Skeletal muscle satellite cell (primary cell): ENCODE measurements at regions not wholly inside any gene's neighbourhood (a gene's known extent, or its start where the extent isn't known, plus 50 kb on each side); places are given as distances from the start of the nearest gene placed in this dataset.

ENCODE experiments used
- H3K27me3 ChIP-seq: 2 replicates; pipeline ENCODE4 v1.7.0; 2013; ENCODE audit warnings: low read length; ENCODE audit not compliant: control insufficient read depth, insufficient read depth
- H3K36me3 ChIP-seq: 2 replicates; pipeline ENCODE4 v1.7.0; 2013; ENCODE audit warnings: mild to moderate bottlenecking, control low read depth, low read length; ENCODE audit not compliant: insufficient read depth
- H3K4me1 ChIP-seq: 2 replicates; pipeline ENCODE4 v1.7.0; 2013; ENCODE audit warnings: low read length; ENCODE audit not compliant: control insufficient read depth, insufficient read depth
- H3K4me2 ChIP-seq: 2 replicates; pipeline ENCODE4 v1.7.0; 2013; ENCODE audit warnings: mild to moderate bottlenecking, low read length
- H3K4me3 ChIP-seq: 2 replicates; pipeline ENCODE4 v1.7.0; 2013; ENCODE audit warnings: low read length
- H3K9ac ChIP-seq: 2 replicates; pipeline ENCODE4 v1.7.0; 2013; ENCODE audit warnings: mild to moderate bottlenecking, low read depth, low read length, moderate library complexity
- H3K9me3 ChIP-seq: replicated peaks from 2 replicates; pipeline ENCODE4 v1.7.0; 2013; ENCODE audit warnings: mild to moderate bottlenecking, control low read depth, low read length

DNA sequence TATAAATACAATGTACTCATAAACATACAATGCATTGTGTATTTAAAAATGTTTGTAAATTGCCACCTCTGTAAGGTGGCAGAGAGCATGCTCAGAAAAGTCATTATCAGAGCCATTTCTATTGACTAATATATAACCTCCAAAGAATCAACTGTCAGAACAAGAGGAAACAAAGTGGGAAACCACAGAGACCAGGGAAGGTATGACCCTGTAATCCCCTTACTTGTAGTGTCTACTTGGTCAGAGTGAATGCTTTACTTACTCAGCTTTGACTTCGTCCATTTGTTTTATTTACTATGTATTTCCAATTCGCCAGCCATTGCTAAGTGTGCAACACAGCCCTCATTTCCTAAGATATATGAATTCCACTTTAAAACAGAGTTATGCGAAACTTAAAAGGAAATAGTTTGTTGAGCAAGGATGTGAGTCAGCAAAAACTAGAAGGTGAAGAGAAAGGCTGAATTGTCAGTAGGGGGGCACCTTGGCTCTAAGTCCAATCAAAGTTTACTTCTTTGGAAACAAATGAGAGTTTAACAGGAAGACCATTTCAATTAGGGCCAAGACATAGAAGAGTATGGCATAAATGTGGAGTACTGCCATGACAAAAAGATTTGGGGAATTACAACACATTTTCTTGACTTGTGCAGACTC is 671.7 kb upstream of the PTBP2 start:
- H3K9ac ChIP-seq, result no peak overlapping the region
- no peaks in the 10 kb centered on the region for H3K27me3 ChIP-seq
- no peaks in the 10 kb centered on the region for H3K36me3 ChIP-seq
- H3K9me3 ChIP-seq, result peaks cover 3% of the 10 kb centered on the region
- H3K4me3 ChIP-seq, result no peak overlapping the region
- no peaks in the 10 kb centered on the region for H3K4me1 ChIP-seq
- H3K4me2 ChIP-seq, result no peak overlapping the region

- no peak overlapping the region for H3K4me3 ChIP-seq
- no peaks in the 10 kb centered on the region for H3K9me3 ChIP-seq
- H3K4me1 ChIP-seq, result no peaks in the 10 kb centered on the region
- H3K9ac ChIP-seq, result no peak overlapping the region
- H3K4me2 ChIP-seq, result no peak overlapping the region
- no peaks in the 10 kb centered on the region for H3K36me3 ChIP-seq
- H3K27me3 ChIP-seq, result no peaks in the 10 kb centered on the region
Observed at GRCh38 chr1:96059276-96059675, 662.3 kb upstream of the PTBP2 start.

DNA sequence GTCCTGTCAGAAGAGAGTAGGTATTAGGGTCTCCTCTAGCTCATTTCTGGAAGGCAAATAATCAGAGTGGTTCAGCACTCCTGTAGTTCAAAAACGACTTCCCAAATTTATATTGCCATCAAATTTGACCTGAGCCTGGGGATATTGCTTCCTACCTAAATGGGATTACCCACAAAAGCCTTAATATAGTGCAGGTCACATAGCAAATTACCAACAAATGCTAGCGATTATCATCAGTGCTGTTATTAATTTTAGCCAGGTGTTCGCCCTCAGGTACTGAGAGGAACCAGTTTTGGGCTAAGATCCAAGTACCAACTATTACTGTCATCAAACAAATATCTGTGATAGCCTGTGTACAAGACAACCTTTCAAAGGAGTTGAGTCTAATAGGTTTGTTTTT is 661.8 kb upstream of the PTBP2 start:
- Histone ChIP-seq H3K9ac (no peak overlapping the region), H3K36me3 (no peaks in the 10 kb centered on the region)

GRCh38 chr1:96060621-96061020 is 661.0 kb upstream of the PTBP2 start:
- Histone ChIP-seq H3K36me3 (no peaks in the 10 kb centered on the region), H3K4me1 (no peaks in the 10 kb centered on the region), H3K27me3 (no peaks in the 10 kb centered on the region), H3K4me3 (no peak overlapping the region), H3K9ac (no peak overlapping the region), H3K9me3 (no peaks in the 10 kb centered on the region), H3K4me2 (no peak overlapping the region)

More for the DNA sequence above, 661.8 kb upstream of the PTBP2 start:
- Histone ChIP-seq H3K27me3 (no peaks in the 10 kb centered on the region), H3K4me2 (no peak overlapping the region), H3K4me3 (no peak overlapping the region), H3K4me1 (no peaks in the 10 kb centered on the region), H3K9me3 (no peaks in the 10 kb centered on the region)

DNA sequence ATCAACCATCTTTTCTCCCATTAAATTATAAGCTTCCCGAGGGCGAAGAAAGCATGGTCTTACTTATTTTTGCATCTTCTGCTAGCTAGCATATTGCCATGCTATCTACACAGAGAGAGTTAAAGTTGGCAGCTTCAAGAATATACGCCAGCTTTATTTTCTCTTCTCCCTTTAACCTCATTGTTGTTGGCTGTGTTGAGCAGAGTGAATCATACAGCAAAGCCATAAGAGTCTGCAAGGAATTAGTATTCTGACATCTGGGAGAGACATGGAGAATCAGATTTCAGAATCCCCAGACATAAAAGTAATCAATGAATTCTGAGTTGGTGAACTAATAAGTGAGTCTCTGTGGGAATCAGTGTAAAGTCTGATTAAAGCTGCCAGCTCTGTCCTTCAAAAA is 649.6 kb upstream of the PTBP2 start:
- Histone ChIP-seq H3K27me3 (no peaks in the 10 kb centered on the region), H3K4me2 (no peak overlapping the region), H3K9me3 (no peaks in the 10 kb centered on the region), H3K4me1 (no peaks in the 10 kb centered on the region), H3K9ac (no peak overlapping the region), H3K4me3 (no peak overlapping the region), H3K36me3 (no peaks in the 10 kb centered on the region)

DNA sequence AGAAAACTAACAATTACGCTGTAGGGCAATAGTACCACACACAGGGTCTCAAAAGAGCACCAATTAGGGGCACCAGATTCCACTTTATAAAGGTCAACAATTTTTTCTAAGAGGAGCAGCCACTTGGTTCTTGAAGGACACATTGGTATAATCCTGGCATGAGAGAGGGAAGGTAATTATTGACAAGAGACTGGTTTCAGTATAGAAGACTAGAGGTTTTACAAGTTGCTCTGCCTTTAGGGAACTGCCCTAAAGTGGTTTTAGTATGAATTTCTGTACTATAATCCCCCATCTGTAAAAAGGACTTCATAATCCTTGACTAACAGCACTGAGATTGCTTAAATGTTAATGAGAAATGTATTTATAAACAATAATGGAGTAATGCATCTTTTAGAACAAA is 648.5 kb upstream of the PTBP2 start:
- Histone ChIP-seq H3K4me2 (no peak overlapping the region), H3K36me3 (no peaks in the 10 kb centered on the region), H3K9ac (no peak overlapping the region), H3K4me1 (no peaks in the 10 kb centered on the region), H3K27me3 (no peaks in the 10 kb centered on the region), H3K4me3 (no peak overlapping the region), H3K9me3 (no peaks in the 10 kb centered on the region)

- no peaks in the 10 kb centered on the region for H3K9me3 ChIP-seq
- H3K36me3 ChIP-seq, result no peaks in the 10 kb centered on the region
- H3K4me3 ChIP-seq, result no peak overlapping the region
- H3K4me1 ChIP-seq, result no peaks in the 10 kb centered on the region
- H3K9ac ChIP-seq, result no peak overlapping the region
- H3K27me3 ChIP-seq, result no peaks in the 10 kb centered on the region
- no peak overlapping the region for H3K4me2 ChIP-seq
Observed at GRCh38 chr1:96074422-96074821, 647.2 kb upstream of the PTBP2 start.

DNA sequence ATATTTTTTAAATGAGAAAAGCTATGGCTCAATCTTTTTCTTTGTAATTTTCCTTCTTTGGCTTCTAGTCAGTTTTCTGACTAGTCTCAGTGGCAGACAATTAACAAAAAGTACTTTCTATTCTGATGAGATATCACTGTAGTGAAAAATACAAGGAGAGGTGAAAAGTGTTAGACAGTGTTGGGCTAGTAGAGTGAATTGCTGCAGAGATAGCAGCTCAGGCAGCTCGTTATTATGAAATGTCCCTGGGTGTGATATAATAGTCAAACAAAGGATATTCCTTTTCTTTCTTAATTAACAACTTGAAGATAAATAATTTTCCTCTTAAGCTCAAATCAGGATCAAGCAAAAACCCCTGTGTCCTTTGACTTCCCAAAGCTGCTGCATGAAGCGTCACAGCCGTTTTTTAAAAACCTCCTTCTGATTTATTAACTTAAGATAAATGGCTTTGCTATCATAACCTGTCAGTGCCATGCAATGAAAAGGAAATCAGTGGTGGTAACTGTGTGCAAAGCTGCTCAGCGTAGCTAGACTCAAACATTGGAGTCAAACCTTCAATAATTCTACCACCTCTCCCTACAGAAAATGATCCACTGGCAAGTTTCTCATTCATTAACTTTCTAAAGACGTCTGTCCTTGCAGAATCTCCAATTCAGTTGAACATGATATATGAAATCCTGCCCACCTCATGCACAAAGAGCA is 646.6 kb upstream of the PTBP2 start:
- H3K27me3 ChIP-seq, result no peaks in the 10 kb centered on the region
- H3K9ac ChIP-seq, result no peak overlapping the region
- no peak overlapping the region for H3K4me3 ChIP-seq
- no peaks in the 10 kb centered on the region for H3K4me1 ChIP-seq
- H3K9me3 ChIP-seq, result no peaks in the 10 kb centered on the region
- H3K36me3 ChIP-seq, result no peaks in the 10 kb centered on the region
- H3K4me2 ChIP-seq, result no peak overlapping the region

GRCh38 chr1:96075704-96076455 is 645.7 kb upstream of the PTBP2 start:
- H3K9ac ChIP-seq, result no peak overlapping the region
- H3K4me2 ChIP-seq, result no peak overlapping the region
- H3K4me1 ChIP-seq, result no peaks in the 10 kb centered on the region
- H3K27me3 ChIP-seq, result no peaks in the 10 kb centered on the region
- no peaks in the 10 kb centered on the region for H3K9me3 ChIP-seq
- H3K4me3 ChIP-seq, result no peak overlapping the region
- no peaks in the 10 kb centered on the region for H3K36me3 ChIP-seq

DNA sequence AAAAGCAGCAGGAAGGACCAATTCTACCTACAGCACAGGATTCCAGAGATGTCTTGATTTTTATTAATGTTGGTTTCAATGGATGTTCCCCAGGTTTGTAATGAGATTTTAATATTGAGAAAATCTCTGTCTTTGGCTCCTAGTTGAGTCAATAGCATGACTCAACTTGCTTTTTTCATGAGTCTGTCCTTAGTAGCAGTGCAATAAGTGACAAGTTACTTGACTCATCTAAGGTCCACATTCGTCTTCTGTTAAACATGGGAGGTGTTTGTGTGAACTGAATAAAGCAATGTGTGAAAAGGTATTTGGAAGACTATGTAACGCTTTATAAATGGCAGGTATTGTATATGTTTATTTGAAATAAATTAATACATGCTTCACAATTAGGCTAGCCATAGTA is 645.0 kb upstream of the PTBP2 start:
- H3K9ac ChIP-seq, result no peak overlapping the region
- no peaks in the 10 kb centered on the region for H3K9me3 ChIP-seq
- no peaks in the 10 kb centered on the region for H3K27me3 ChIP-seq
- H3K4me3 ChIP-seq, result no peak overlapping the region
- H3K4me1 ChIP-seq, result no peaks in the 10 kb centered on the region
- H3K36me3 ChIP-seq, result no peaks in the 10 kb centered on the region
- H3K4me2 ChIP-seq, result no peak overlapping the region

GRCh38 chr1:96079581-96079980 is 642.0 kb upstream of the PTBP2 start:
- no peaks in the 10 kb centered on the region for H3K4me1 ChIP-seq
- no peak overlapping the region for H3K9ac ChIP-seq
- no peak overlapping the region for H3K4me3 ChIP-seq
- no peak overlapping the region for H3K4me2 ChIP-seq
- no peaks in the 10 kb centered on the region for H3K36me3 ChIP-seq
- H3K9me3 ChIP-seq, result no peaks in the 10 kb centered on the region
- H3K27me3 ChIP-seq, result no peaks in the 10 kb centered on the region
